DMS 273 (cell line): ENCODE measurements at regions not wholly inside any gene's neighbourhood (a gene's known extent, or its start where the extent isn't known, plus 50 kb on each side); places are given as distances from the start of the nearest gene placed in this dataset.

Experiments
- DNase-seq: peaks from one replicate; lab custom pipeline; 2025; ENCODE audit not compliant: unreplicated experiment; lab: John Stamatoyannopoulos, UW

DNA sequence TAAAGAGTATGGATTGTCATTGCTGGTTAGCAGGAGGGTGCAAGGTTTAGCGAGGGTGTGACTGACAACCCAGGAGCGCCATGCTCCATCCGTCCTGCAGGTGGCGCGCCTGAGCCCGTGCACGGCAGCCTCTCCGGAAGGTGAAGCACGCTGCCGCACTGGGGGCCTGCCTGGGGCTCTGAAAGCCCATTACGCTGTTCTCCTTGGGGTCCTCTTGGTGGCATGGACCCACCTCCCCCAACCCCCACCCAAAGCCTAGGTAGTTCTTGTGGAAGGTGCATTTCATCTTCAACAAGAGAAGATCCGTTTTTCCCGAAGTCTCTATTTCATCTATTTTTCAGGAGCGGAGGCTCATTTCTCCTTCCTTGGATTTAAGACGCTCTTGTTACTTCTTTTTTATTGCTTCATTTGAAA lies 197.4 kb upstream of the KCNG1 start:
- peak; percentile 40 for DNase-seq

- DNase-seq, result no peak
Measured at GRCh38 chr20:51219544-51219943, 196.6 kb upstream of the KCNG1 start.

GRCh38 chr20:51218603-51219002 lies 195.7 kb upstream of the KCNG1 start:
- DNase-seq, result no peak

DNA sequence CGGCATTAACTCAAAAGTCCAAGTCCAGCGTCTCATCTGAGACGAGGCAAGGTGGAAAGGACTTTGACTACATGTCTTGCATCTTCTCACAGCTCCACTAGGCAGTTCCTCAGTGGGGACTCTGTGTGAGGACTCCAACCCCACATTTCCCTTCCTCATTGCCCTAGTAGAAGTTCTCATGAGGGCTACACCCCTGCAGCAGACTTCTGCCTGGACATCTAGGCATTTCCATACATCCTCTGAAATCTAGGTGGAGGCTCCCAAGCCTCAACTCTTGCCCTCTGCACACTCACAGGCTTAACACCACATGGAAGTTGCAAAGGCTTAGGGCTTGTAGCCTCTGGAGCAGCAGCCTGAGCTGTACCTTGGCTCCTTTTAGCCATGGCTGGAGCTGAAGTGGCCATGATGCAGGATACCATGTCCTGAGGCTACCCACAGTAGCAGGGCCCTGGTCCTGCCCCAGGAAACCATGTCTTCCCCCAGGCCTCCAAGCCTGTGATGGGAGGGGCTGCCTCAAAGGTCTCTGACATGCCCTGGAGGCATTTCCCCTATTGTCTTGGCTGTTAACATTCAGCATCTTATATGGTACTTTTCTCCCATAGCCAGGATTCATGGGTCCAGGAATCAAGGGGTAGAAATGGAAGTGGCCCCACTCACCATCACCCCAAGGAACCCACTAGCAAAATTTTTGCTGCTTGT lies 194.6 kb upstream of the KCNG1 start:
- DNase-seq, result no peak

DNA sequence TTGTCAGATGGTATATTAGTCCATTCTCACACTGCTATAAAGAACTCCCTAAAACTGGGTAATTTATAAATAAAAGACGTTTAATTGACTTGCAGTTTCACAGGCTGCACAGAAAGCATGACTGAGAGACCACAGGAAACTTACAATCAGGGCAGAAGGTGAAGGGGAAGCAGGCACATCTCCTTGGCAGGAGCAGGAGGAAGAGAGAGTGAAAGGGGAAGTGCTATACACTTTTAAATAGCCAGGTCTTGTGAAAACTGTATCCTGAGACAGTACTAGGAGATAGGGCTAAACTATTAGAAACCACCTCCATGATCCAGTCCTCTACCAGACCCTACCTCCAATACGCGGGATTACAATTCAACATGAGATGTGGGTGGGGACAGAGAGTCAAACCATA lies 193.9 kb upstream of the KCNG1 start:
- DNase-seq, result no peak

GRCh38 chr20:51212816-51213215 lies 189.9 kb upstream of the KCNG1 start:
- DNase-seq, result no peak

- no peak for DNase-seq
Measured at GRCh38 chr20:51211191-51211590, 188.3 kb upstream of the KCNG1 start.

DNA sequence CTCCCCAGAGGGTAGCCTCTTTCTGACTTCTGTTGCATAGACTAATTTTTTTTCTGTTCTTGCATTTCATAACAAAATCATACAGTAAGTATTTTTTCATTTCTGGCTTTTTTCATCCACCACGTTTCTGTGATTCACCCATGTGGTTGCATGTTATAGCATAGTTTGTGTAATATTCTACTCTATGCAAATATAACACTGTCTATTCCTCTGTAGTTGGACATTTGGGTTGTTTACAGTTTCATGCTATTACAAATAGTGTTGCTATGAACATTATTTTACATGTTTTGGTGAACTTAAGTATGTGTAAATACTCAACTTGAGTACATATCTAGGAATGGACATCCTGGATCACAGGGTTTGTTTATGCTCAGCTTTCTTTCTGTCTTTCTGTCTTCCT lies 187.2 kb upstream of the KCNG1 start:
- DNase-seq, result no peak

DNA sequence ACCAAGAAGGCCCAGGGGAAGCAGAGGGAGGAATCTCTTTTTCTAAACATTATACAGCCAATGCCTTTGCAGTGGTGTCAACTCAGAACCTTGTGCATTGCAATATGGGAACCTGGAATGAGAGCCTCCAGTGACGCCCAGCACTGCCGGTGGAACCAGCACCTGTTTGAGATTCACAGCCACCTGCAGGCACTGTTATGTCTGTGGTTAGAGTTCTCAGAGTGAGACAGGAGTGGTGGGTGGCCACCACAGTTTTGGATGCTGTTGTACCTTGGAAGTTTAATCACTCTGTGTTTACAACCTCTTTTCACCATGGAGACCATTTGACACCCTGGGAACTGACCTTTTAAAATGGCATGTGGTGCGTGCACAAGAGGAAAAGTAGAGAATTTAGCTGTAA lies 185.3 kb upstream of the KCNG1 start:
- DNase-seq, result no peak

- DNase-seq, result no peak
Measured at GRCh38 chr20:51206032-51206662, 183.2 kb upstream of the KCNG1 start.

DNA sequence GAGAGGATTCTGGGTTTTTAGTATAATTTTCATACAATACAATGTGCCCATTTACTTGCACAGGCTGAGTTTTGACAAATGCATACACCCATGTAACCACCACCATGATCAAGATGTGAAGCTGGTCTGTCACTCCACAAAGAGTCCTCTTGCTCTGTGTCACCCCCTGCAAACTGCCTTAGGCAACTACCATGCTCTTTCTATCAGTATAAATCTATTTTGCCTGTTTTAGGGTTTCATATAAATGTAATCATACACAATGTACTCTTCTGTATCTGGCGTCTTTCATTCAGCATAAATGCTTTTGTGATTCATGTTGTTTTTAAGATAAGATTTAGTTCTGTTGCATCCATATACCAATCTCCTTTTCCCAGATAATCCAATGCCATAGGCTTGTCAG lies 181.9 kb upstream of the KCNG1 start:
- no peak for DNase-seq

GRCh38 chr20:51204051-51204715 lies 181.3 kb upstream of the KCNG1 start:
- DNase-seq, result no peak

GRCh38 chr20:51202304-51202703 lies 179.4 kb upstream of the KCNG1 start:
- DNase-seq, result no peak

- peak; percentile 8 for DNase-seq
Measured at GRCh38 chr20:51199920-51200319, 177.0 kb upstream of the KCNG1 start.

GRCh38 chr20:51198876-51199523 lies 176.1 kb upstream of the KCNG1 start:
- no peak for DNase-seq

GRCh38 chr20:51198238-51198637 lies 175.3 kb upstream of the KCNG1 start:
- no peak for DNase-seq

- no peak for DNase-seq
Measured at GRCh38 chr20:51196991-51197651, 174.2 kb upstream of the KCNG1 start.

DNA sequence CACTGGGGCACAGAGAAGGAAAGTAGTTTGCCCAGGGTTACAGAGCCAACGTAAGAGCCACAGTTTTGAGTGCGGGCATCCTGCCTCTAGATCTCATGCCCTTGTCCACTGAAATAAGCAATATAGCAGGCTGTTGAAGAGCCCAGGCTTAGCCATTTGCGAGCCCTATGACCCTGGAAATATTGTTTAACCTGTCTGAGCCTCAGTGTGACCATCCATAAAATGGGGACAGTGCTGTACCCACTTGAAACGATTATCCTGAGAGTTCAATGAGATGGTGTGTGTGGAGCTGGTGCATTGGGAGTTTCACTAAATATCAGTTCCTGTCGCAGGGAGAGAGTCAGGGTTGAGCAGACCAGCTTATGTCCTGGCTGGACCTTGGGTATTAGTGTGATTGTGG lies 173.1 kb upstream of the KCNG1 start:
- no peak for DNase-seq

DNA sequence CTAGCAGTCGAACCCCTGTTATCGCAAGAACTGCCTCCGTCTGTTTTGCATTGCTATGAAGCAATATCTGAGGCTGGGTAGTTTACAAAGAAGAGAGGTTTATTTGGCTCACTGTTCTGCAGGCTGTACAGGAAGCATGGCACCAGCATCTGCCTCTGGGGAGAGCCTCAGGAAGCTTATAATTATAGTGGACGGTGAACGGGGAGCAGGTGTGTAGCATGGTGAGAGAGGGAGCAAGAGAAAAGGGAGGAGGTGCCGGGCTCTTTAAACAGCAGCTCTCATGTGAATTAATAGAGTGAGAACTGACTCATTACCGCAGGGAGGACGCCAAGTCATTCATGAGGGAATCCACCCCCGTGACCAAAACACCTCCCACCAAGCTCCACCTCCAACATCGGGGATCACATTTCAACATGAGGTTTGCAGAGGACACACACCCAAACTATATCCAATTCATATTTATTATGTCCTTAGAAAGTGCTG lies 172.6 kb upstream of the KCNG1 start:
- no peak for DNase-seq

GRCh38 chr20:51193066-51193772 lies 170.3 kb upstream of the KCNG1 start:
- no peak for DNase-seq

DNA sequence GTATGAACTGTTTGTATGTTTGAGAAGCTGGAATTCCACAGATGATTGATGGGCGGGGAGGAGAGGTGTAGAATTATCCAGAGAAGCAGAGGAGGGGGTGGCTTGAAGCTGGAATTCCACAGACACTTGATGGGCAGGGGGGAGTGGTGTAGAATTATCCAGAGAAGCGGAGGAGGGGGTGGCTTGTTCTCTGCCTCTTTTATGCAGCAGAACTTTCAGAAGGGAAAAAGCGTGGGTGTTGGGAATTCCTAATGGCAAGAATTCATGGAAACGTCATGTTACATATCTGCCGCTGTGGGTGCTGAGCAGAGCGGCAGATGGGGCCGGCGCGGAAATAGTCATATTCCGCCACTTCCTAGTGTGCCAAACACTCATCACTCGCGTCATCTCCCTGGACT lies 167.9 kb upstream of the KCNG1 start:
- no peak for DNase-seq
